GM19452 (cell line): ENCODE measurements at regions not wholly inside any gene's neighbourhood (a gene's known extent, or its start where the extent isn't known, plus 50 kb on each side); places are given as distances from the start of the nearest gene placed in this dataset.

Experiments
- ATAC-seq: cut with Tn5 transposase; IDR thresholded peaks from one replicate; pipeline ENCODE4 v1.9.1; 2021; ENCODE audit not compliant: unreplicated experiment

DNA sequence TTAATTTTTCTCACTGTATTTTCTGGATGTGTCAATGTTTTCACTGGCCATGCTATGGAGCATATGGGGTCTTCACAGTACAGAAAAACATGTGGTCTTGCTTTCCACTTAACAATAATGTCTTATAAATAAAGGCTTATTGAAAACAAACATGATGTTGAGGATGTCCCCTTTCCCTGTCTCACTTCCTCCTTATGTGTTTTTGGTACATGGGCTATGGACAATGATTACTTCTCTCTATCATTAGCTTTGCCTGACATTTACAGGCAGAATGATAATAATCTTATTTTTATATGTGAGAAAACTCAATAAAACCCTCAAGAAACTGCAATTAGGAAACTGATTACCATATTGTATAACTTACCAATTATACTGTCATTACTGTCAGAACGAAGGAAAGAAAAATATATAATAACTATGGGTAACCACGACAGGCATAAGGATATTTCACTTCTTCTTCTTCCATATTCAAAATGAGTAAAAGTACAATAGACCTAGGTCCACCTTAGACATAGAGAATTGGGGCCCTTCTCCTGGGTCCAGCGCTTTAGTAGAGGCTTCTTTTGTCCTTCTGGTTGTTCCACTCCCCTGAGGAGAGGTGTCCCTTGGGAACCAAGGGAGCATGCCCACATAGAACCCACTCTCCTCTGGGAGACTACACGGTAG, 375.0 kb downstream of the MAN2A1 start:
- ATAC-seq = no peak

- no peak for ATAC-seq
These were observed 381.1 kb downstream of the MAN2A1 start for GRCh38 chr5:110070836-110071235.

DNA sequence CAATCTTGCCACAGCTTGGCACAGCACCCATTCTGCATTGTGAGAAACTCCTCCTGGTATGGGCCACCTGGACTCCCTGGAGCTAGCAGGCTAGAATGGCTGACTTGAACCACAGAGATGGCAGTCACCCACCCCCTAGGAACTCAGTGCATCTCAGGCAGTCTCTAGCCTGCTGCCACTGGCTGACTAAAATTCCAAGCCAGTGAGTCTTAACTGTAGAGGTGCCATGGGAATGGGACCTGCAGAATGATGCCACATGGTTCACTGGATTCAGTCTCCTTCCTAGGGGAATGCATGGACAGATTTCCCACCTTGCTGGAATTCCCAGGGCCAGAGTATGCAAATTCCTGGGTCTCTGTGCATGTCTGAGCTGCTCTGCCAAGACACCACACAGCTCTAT, 382.9 kb downstream of the MAN2A1 start:
- no peak for ATAC-seq

- ATAC-seq = no peak
These were observed 383.8 kb downstream of the MAN2A1 start for GRCh38 chr5:110073534-110073933.

DNA sequence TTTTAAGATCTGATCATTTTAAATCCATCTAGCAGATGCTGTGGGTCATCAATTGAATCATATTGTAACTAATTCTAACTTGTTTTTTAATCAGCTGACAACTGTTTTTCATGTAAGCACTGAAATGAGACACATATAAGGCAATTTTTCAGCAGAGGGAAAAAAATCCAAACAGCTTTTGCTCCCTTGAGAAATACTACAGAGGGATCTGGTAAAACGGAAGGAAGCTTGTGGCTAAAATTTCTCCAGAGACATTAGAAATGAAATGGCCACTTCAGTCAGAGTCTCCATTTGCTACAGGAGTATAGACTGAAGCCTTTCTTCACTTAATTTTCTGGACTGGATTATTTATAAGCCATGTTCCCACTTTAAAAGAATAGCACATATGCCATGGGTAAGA, 385.9 kb downstream of the MAN2A1 start:
- no peak for ATAC-seq

- no peak for ATAC-seq
These were observed 387.4 kb downstream of the MAN2A1 start for GRCh38 chr5:110077147-110077546.

GRCh38 chr5:110082194-110082593, 392.5 kb downstream of the MAN2A1 start:
- ATAC-seq = no peak

GRCh38 chr5:110082863-110083262, 393.1 kb downstream of the MAN2A1 start:
- ATAC-seq = no peak

DNA sequence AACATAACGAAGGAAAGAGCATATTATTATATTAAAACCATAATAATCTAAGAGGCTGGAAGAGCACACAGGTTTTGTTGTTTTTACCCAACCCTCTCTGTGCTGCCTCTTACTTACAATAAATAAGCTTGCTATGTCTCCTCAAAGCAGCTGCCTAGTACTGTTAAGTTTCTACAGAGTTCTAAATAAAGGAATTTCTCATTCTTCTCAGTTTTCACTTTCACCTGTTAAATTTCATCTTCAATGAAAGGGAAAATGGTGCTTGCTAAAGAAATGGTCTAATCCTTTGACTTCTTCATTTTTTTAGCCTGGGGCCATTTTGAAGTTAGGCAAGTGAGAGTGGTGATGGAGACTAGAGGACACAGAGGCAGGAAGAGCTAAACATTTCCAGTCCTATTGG, 396.1 kb downstream of the MAN2A1 start:
- no peak for ATAC-seq

- ATAC-seq = no peak
These were observed 397.1 kb downstream of the MAN2A1 start for GRCh38 chr5:110086658-110087388.

- ATAC-seq = no peak
These were observed 398.1 kb downstream of the MAN2A1 start for GRCh38 chr5:110087829-110088228.

DNA sequence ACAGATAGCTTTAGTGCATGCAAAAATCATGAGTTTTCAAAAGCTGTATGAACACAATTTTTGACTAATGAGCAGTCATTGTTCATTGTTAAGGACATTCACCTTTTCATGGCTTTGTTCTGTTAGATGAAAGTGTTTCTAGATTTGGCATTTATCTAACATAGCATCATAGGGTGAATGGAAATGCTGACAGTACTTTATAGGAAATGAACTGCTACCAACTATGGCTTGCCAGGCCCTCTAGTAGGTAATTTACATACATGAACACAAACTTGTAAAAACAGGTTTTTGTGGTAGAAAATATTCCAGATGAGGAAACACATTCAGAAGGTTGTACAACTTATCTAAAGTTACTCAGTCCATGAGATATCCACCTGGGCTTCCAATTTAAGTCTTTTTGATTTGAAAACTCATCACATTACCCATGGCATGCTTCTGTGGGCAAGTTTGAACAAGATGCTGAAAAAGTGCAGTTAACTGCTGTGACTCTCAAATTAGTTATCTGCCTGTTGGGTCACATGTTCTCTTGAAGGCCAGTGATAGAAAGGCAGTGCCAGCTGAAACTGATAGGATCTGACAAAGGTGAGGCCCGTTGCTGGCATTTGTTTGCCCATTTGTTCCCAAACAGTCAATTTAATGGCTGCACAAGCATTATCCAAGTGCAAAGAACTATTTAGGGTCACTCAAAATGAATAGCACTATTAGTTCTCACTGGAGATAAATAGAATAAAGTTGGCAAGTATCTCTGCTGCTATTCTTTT, 399.1 kb downstream of the MAN2A1 start:
- no peak for ATAC-seq

GRCh38 chr5:110092955-110093785, 403.4 kb downstream of the MAN2A1 start:
- ATAC-seq = no peak

GRCh38 chr5:110094109-110094508, 404.4 kb downstream of the MAN2A1 start:
- no peak for ATAC-seq

GRCh38 chr5:110094548-110094947, 404.8 kb downstream of the MAN2A1 start:
- no peak for ATAC-seq

DNA sequence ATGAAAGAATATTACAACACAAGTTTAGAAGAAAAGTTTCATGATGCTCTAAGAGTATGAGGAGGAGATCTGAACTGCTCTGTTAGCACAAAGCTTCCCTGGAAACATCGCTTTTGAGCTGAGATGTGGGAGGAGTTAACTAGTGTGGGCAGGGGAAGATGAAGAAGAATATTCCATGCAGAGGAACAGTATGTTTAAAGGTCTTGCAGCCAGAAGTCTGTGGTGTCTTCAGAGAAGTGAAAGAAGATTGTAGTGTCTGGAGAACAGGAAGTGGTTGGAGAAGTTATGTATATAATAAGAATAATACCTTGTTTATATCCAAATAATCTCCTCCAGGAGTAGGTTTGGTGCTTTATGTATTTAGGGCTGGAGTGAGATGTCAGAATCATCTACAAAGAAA, 406.7 kb downstream of the MAN2A1 start:
- no peak for ATAC-seq

- no peak for ATAC-seq
These were observed 409.8 kb downstream of the MAN2A1 start for GRCh38 chr5:110099572-110099971.

GRCh38 chr5:110103081-110103480, 413.4 kb downstream of the MAN2A1 start:
- no peak for ATAC-seq

DNA sequence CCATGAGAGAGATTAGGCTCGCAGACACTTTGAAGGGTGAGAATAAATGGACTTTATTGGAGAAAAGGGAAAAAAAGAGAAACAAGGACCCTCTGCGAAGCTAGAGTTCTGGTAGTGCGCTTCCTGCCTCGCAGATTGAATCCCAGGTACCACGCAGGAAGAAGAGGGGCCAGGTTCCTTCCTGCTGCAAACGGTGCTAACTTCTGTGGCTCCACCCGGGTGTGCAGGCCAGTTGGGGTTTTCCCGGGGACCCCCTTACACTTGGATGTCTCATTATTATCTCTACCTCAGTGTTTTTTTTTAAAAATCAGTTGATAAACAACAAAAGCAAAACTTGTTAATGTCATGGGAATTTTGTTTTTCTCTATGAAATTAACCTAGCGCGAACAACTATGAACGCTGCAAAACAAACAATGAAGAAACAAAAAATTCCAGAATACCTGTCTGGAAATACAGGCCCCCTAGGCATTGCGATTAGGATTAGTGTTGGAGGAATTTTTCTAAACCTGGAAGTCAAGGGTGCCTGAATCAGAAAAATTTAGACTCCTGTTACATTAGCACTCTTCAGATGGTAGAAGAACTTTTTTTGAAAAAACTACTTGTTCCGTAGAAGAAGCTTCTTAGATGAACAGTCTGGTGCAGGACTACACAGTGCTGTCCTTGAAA, 414.5 kb downstream of the MAN2A1 start:
- no peak for ATAC-seq
